Hepatocyte (in vitro differentiated cells): ENCODE measurements at regions not wholly inside any gene's neighbourhood (a gene's known extent, or its start where the extent isn't known, plus 50 kb on each side); places are given as distances from the start of the nearest gene placed in this dataset.

Experiments used
- DNase-seq: peaks from one replicate; pipeline ENCODE4 v3.0.0-alpha.2; 2016; ENCODE audit warnings: low spot score
- H2AFZ ChIP-seq: fragments of 200-600 bp; sonication (generic); 2 replicates; pipeline ENCODE4 v1.6.0; 2016; ENCODE audit warnings: antibody characterized with exemption, mild to moderate bottlenecking
- H3K27ac ChIP-seq: fragments of 200-600 bp; sonication (generic); 2 replicates; pipeline ENCODE4 v1.5.1; 2016; ENCODE audit warnings: mild to moderate bottlenecking
- H3K27me3 ChIP-seq: fragments of 200-600 bp; sonication (generic); 2 replicates; pipeline ENCODE4 v1.6.1; 2016
- H3K36me3 ChIP-seq: fragments of 200-600 bp; sonication (generic); replicated peaks from 2 replicates; pipeline ENCODE4 v1.5.1; 2016; ENCODE audit warnings: low read depth; ENCODE audit not compliant: insufficient read depth
- H3K4me1 ChIP-seq: fragments of 200-600 bp; sonication (generic); 2 replicates; pipeline ENCODE4 v1.5.1; 2016; ENCODE audit warnings: mild to moderate bottlenecking, moderate library complexity; ENCODE audit not compliant: insufficient read depth
- H3K4me2 ChIP-seq: fragments of 200-600 bp; sonication (generic); 2 replicates; pipeline ENCODE4 v1.6.0; 2016
- H3K4me3 ChIP-seq: fragments of 200-600 bp; sonication (generic); 2 replicates; pipeline ENCODE4 v1.5.1; 2016; ENCODE audit warnings: mild to moderate bottlenecking
- H3K79me2 ChIP-seq: fragments of 200-600 bp; sonication (generic); 2 replicates; pipeline ENCODE4 v1.6.0; 2017; ENCODE audit warnings: mild to moderate bottlenecking
- H3K9me2 ChIP-seq: fragments of 200-600 bp; sonication (generic); replicated peaks from 2 replicates; pipeline ENCODE4 v1.6.0; 2017; ENCODE audit warnings: mild to moderate bottlenecking; ENCODE audit not compliant: insufficient read depth
- H3K9me3 ChIP-seq: fragments of 200-600 bp; sonication (generic); 2 replicates; pipeline ENCODE4 v1.5.1; 2016; ENCODE audit warnings: low read depth, mild to moderate bottlenecking
- H4K20me1 ChIP-seq: fragments of 200-600 bp; sonication (generic); 2 replicates; pipeline ENCODE4 v1.6.0; 2016; ENCODE audit warnings: mild to moderate bottlenecking; ENCODE audit not compliant: insufficient read depth, poor library complexity, severe bottlenecking
- EZH2 ChIP-seq: fragments of 200-600 bp; sonication (generic); IDR thresholded peaks from 2 replicates; pipeline ENCODE4 v1.6.1; 2016; ENCODE audit warnings: antibody characterized with exemption, mild to moderate bottlenecking, borderline replicate concordance
- EZH2phosphoT487 ChIP-seq: fragments of 200-600 bp; sonication (generic); IDR thresholded peaks from one replicate; pipeline ENCODE4 v1.6.1; 2018; ENCODE audit warnings: antibody characterized with exemption, mild to moderate bottlenecking, low read depth, moderate library complexity; ENCODE audit not compliant: unreplicated experiment, severe bottlenecking
- WGBS: methylation state at CpG from one replicate; pipeline ENCODE4 v1.1.6; 2016; ENCODE audit warnings: low lambda C conversion rate; ENCODE audit errors: missing lambda C conversion rate; 5-methylcytosine and 5-hydroxymethylcytosine counted together
- TF ChIP-seq, protein P1 (sequence below): fragments of 200-600 bp; sonication (generic); IDR thresholded peaks from 2 replicates; pipeline ENCODE4 v1.5.1; 2016; ENCODE audit warnings: antibody characterized with exemption, mild to moderate bottlenecking; ENCODE audit not compliant: poor library complexity

DNA sequence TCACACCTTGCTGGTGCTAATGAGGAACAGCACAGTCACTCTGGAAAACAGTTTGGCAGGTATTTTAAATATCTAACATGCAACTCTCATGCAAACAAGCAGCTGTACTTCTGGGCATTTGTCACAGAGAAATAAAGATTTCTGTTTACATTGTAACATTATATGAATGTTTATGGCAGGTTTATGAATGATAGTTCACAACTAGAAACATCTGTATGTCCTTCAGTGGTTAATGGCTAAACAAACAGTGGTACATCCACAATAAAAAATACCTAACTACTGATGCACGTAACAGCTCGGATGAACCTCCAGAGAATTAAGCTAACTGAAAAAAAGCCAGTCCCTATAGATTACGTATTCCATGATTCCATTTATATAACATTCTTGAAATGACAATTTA lies 109.6 kb downstream of the GPR37 start:
- Histone ChIP-seq H4K20me1 (no peaks in the 10 kb centered on the region), H3K79me2 (no peaks in the 10 kb centered on the region), H3K36me3 (no peaks in the 10 kb centered on the region), H3K4me2 (no peak overlapping the region), H3K9me2 (no peaks in the 10 kb centered on the region), H3K4me3 (no peak overlapping the region), H2AFZ (no peak overlapping the region), H3K27ac (no peak overlapping the region), H3K4me1 (no peaks in the 10 kb centered on the region), H3K9me3 (no peaks in the 10 kb centered on the region), H3K27me3 (no peaks in the 10 kb centered on the region)
- WGBS: 66% methylated on average over 3 of the region's 3 CpGs
- DNase-seq: no peak
- TF ChIP-seq EZH2phosphoT487: no peak
- no peak for TF ChIP-seq EZH2
- TF ChIP-seq, protein P1, sequence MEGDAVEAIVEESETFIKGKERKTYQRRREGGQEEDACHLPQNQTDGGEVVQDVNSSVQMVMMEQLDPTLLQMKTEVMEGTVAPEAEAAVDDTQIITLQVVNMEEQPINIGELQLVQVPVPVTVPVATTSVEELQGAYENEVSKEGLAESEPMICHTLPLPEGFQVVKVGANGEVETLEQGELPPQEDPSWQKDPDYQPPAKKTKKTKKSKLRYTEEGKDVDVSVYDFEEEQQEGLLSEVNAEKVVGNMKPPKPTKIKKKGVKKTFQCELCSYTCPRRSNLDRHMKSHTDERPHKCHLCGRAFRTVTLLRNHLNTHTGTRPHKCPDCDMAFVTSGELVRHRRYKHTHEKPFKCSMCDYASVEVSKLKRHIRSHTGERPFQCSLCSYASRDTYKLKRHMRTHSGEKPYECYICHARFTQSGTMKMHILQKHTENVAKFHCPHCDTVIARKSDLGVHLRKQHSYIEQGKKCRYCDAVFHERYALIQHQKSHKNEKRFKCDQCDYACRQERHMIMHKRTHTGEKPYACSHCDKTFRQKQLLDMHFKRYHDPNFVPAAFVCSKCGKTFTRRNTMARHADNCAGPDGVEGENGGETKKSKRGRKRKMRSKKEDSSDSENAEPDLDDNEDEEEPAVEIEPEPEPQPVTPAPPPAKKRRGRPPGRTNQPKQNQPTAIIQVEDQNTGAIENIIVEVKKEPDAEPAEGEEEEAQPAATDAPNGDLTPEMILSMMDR: no peak

DNA sequence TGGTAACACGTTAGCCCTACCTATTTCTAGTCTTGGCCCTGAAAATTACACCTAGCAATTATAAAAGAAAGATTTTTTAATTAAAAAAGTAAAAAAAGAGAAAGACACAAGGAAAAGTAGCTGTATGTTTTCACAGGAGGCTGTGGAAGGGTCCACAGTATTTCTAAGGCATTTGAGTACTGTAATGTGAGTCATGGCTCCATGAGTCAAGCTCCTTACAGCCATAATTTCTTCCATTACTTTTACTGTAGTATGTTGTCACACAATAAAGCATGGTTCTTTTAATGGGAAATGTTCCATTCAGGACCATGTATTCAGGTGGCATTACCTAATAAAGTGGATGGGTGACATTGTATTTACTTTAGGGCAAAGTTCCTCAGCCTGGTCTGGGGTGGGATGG lies 113.4 kb downstream of the GPR37 start:
- no peaks in the 10 kb centered on the region for H4K20me1 ChIP-seq
- no peak overlapping the region for H3K27ac ChIP-seq
- no peaks in the 10 kb centered on the region for H3K4me1 ChIP-seq
- TF ChIP-seq, protein P1: no peak
- TF ChIP-seq EZH2phosphoT487: no peak
- no peak for TF ChIP-seq EZH2
- H3K36me3 ChIP-seq: no peaks in the 10 kb centered on the region
- no peaks in the 10 kb centered on the region for H3K27me3 ChIP-seq
- no peaks in the 10 kb centered on the region for H3K9me3 ChIP-seq
- no peak for DNase-seq
- no peak overlapping the region for H2AFZ ChIP-seq
- WGBS: 96% methylated on average over 1 of the region's 1 CpG
- H3K4me2 ChIP-seq: no peak overlapping the region
- no peak overlapping the region for H3K4me3 ChIP-seq
- no peaks in the 10 kb centered on the region for H3K79me2 ChIP-seq
- no peaks in the 10 kb centered on the region for H3K9me2 ChIP-seq

DNA sequence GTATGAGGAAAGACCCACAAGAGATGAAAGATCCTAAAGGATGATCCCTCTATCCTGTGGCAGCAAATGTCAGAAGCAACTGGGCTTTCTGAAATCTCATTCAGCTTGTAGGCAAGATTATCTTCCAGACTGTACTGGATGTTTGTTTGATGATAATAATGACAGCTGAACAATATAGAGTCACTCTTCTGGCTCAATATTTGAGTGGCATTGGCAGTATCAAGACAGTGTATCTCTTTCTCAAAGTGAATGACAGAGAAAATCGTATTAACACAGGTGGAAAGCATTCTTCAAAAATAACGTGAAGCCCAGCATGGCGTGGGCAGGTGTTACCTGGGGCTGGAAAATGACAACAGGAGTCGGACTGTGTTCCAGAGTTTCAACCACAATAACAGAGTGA lies 114.5 kb downstream of the GPR37 start:
- TF ChIP-seq, protein P1: no peak
- TF ChIP-seq EZH2phosphoT487 (no peak), EZH2 (no peak)
- Histone ChIP-seq H3K9me3 (no peaks in the 10 kb centered on the region), H3K27ac (no peak overlapping the region), H3K9me2 (no peaks in the 10 kb centered on the region), H2AFZ (no peak overlapping the region), H4K20me1 (no peaks in the 10 kb centered on the region), H3K4me2 (no peak overlapping the region), H3K36me3 (no peaks in the 10 kb centered on the region), H3K79me2 (no peaks in the 10 kb centered on the region), H3K4me1 (no peaks in the 10 kb centered on the region), H3K4me3 (no peak overlapping the region), H3K27me3 (no peaks in the 10 kb centered on the region)
- DNase-seq: no peak
- 76% methylated on average over 4 of the region's 4 CpGs for WGBS
